Coronary artery (tissue), 2 donors: ENCODE measurements at regions not wholly inside any gene's neighbourhood (a gene's known extent, or its start where the extent isn't known, plus 50 kb on each side); places are given as distances from the start of the nearest gene placed in this dataset.
"Not testable (repeated sequence)": the region's sequence is repeated elsewhere in the genome, so short reads cannot be mapped to it uniquely, and the experiment has no call there.

Source experiments
- DNase-seq: peaks from one replicate; pipeline ENCODE4 v3.0.0-alpha.2; 2017; ENCODE audit warnings: low spot score
- H3K27ac ChIP-seq, 2 donors: fragments of 200-600 bp; sonication (generic); one replicate each; pipeline ENCODE4 v1.5.1; 2016 to 2019
- H3K4me3 ChIP-seq: fragments of 200-600 bp; sonication (generic); 2 replicates; pipeline ENCODE4 v1.5.1; 2016; ENCODE audit warnings: mild to moderate bottlenecking, moderate library complexity
- TF ChIP-seq, protein P1 (sequence below): fragments of 200-600 bp; sonication (generic); IDR thresholded peaks from one replicate; pipeline ENCODE4 v1.5.1; 2019; ENCODE audit warnings: antibody characterized with exemption

DNA sequence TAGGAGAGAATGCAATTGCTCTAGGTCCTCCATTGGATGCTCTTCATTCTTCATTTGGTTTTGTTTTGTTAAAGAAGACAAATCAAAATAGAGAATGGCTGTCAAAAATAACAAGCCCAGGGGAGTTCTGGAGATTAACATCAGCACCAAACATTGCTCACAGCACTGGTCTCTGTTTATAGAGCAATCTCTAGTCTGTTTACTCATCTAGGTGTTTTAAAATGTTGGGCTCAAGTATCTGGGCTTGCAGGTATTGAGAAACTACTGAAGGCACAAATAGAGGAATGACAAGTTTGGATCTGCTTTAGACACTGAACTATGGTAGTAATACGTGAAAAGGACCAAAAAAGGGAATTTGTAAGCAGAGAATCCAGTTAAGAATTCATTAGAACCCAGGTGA lies 77.0 kb upstream of the TMC1 start:
- H3K4me3 ChIP-seq = no peak overlapping the region
- H3K27ac ChIP-seq = no peak overlapping the region
- TF ChIP-seq, protein P1, sequence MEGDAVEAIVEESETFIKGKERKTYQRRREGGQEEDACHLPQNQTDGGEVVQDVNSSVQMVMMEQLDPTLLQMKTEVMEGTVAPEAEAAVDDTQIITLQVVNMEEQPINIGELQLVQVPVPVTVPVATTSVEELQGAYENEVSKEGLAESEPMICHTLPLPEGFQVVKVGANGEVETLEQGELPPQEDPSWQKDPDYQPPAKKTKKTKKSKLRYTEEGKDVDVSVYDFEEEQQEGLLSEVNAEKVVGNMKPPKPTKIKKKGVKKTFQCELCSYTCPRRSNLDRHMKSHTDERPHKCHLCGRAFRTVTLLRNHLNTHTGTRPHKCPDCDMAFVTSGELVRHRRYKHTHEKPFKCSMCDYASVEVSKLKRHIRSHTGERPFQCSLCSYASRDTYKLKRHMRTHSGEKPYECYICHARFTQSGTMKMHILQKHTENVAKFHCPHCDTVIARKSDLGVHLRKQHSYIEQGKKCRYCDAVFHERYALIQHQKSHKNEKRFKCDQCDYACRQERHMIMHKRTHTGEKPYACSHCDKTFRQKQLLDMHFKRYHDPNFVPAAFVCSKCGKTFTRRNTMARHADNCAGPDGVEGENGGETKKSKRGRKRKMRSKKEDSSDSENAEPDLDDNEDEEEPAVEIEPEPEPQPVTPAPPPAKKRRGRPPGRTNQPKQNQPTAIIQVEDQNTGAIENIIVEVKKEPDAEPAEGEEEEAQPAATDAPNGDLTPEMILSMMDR = no peak
- no peak for DNase-seq

DNA sequence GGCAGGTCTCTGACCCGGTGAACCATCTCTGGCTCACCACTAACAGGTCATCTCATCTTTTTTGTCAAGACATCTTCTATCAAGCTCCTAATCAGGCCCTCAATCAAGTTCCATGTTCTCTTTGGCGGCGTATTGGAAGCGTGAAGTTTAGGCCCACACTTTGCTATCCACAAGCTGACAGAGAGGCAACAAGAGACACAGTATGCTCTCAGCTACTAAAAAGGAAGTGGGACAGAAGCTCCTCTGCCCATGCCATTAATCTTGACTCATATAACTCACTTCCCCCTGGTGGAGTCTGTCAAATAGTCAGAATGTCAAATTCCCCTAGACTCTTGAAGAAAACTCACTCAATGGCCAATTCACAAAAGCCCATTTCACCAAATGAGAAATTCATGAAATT lies 77.6 kb upstream of the TMC1 start:
- DNase-seq = no peak
- TF ChIP-seq, protein P1 = no peak
- Histone ChIP-seq H3K27ac (no peak overlapping the region), H3K4me3 (no peak overlapping the region)

DNA sequence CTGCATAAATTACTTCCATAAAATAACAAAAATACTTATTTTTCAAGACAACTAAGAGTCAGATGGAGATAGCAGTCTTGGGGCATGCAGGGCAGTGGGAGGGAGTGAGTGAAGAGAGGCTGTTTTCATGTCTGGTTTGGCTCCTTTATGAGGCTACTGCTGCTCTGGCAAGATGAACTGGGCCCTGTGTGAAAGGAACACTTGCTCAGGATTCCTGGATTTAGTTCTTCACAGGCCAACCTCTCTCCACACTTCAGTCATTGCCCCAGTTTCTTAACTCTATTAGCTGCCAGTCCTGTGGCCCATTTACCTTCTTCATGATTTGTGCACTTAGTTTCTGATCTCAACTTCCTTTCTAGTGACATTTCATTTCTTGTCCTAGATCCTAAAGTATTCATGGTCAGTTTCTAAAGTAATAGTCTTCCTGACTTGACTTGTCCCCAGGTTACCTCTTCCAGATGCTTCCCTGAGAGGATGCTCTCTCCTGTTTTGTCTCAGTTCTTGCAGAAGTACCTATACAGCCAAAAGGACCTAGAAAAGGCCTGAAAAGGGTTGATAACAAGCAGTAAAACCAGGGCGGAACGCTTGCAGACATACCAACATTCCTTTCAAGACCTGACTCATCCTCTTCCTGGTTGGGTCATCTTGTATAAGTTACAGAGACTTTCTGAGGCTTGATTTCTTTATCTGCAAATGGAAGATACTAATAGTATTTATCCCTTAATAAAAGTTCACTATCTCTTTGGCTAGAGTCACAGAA lies 77.0 kb upstream of the ZFAND5 start:
- DNase-seq = no peak
- Histone ChIP-seq H3K4me3 (no peak overlapping the region), H3K27ac (no peak overlapping the region)
- TF ChIP-seq, protein P1 = no peak

DNA sequence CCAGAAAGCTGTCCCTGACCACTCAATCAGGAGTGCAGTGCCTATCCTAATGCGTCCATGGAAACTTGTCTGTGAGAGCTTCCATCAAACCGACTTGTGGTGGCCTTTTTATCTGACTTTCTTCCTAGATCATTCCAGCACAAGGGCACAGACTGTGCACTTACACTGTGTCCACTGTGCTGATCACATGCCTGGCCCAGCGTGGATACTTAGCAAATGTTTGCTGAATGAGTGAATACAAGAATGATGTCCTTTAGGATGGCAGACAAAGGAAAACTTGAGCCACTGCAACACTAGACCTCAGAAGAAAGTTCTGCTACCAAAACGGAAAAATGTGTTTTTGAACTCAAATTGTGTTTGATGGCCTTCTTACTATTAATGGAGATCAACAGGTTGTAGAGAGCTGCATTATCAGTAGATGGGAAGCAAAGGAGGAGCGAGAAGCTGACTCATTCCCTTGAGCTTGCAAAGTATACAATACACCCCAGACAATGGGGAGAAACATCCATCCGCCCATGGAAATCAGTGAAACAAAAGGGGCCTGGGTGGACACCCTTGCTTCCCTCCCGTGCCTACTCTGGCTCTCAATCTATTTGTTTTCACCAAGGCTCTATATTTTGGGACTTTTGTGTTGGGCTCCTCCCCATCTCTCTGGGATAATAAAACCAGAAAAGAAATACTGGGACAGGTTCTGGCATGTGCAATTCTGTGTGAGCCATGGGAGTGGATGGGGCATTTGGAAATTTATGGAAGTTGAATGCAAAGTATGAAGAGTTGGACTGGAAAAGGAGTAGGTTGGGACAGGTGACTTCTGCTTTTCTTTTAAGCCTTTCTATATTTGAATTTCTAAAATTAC lies 76.2 kb upstream of the ZFAND5 start:
- no peak overlapping the region for H3K4me3 ChIP-seq
- TF ChIP-seq, protein P1 = no peak
- no peak for DNase-seq
- H3K27ac ChIP-seq = no peak overlapping the region

DNA sequence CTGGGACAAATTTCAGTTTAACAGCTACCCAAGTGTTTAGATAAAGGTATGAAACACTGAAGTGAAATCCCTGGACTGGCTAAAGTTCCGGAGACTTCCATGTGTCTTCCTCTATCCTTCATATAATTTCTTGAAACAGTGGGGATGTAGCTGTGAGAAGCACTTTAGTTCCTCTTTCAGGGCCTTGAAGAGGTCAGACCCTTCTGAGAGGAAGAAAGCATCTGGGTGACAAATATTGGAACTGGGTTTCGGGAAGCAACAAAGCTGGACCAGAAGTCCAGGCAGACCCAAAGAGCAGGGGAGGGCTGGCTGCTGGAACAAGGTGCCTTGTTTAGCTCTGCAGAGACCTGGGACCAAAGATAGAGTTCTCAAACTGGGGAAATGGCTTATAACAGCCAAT lies 75.4 kb upstream of the ZFAND5 start:
- TF ChIP-seq, protein P1 = no peak
- no peak for DNase-seq

DNA sequence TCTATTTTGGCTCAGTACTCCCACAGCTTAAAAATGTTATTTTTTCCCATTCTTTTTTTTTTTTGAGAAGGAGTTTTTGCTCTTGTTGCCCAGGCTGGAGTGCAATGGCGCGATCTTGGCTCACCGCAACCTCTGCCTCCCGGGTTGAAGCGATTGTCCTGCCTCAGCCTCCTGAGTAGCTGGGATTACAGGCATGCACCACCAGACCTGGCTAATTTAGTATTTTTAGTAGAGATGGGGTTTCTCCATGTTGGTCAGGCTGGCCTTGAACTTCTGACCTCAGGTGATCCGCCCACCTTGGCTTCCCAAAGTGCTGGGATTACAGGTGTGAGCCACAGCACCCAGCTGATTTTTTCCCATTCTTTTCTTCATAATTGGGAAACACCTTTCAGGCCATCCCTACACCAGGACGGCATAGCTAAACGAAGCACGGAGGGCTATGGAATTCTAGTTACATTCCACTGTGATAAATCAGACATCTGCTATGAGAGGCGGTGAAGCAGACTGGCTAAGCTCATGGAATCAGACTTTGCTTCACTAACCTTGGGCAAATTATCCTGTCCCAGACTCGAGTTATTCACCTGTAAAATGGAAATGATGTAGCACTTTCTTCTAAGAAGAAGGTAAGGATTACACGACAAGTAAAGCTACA lies 68.7 kb upstream of the ZFAND5 start:
- H3K27ac ChIP-seq, DNase-seq, H3K4me3 ChIP-seq: not testable (repeated sequence)

More for the DNA sequence above, 75.4 kb upstream of the ZFAND5 start:
- H3K27ac ChIP-seq = no peak overlapping the region
- H3K4me3 ChIP-seq = no peak overlapping the region

DNA sequence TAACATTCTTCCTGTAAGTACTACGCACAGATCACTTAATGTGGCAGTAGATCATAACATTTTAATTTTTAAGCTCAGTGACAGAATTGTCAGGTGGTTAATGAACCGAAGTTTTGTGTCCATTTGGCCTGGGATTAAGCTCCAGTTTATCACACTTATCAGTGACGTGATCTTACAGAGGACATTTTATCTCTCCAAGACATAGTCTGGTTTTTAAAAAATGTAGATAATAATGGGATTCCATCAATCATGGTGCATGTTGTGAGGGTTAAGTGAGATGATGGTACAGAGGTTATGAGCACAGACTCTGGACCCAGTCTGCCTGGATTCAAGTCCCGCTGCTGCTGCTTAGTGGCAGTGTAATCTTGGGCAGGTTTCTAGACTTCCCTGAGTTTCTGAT lies 66.0 kb upstream of the ZFAND5 start:
- TF ChIP-seq, protein P1 = no peak
- no peak for DNase-seq
- Histone ChIP-seq H3K27ac (no peak overlapping the region), H3K4me3 (no peak overlapping the region)
